GM12892 (cell line): ENCODE measurements at regions not wholly inside any gene's neighbourhood (a gene's known extent, or its start where the extent isn't known, plus 50 kb on each side); places are given as distances from the start of the nearest gene placed in this dataset.

Experiments used
- POLR2A ChIP-seq: IDR thresholded peaks from 2 replicates; pipeline ENCODE4 v1.6.1; 2011; ENCODE audit warnings: low read depth, low read length, control low read depth
- POLR2AphosphoS5 ChIP-seq: IDR thresholded peaks from 2 replicates; pipeline ENCODE4 v1.6.1; 2011; ENCODE audit warnings: low read depth, low read length, control low read depth

DNA sequence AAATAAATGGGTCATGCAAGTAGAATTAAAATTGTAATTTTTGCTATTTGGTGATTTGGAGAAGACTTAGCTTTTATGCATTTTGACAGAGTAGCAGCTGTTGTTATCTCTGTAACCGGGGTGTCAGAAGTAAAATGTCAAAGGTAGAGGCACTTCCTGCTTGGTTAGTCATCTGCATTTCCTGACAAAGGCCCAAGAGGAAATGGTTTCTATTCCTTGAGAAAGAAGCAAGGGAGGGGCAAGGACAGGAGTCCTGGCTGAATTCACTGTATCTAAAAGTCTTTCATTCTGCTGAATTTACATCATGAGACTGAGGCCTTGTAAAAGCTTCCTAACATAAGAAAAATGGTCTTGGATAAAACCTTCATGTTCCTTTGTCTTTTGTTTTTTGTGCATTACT, 550.9 kb upstream of the BOD1L1 start:
- TF ChIP-seq POLR2AphosphoS5 (no peak), POLR2A (no peak)
